ENCODE measurements at regions not wholly inside any gene's neighbourhood (a gene's known extent, or its start where the extent isn't known, plus 50 kb on each side); places are given as distances from the start of the nearest gene placed in this dataset.
"Not testable (repeated sequence)": the region's sequence is repeated elsewhere in the genome, so short reads cannot be mapped to it uniquely, and the experiment has no call there.

- not testable (repeated sequence) for TF ChIP-seq CTCF, POLR2AphosphoS5 (IDR thresholded peaks at IDR 0.05)
These were observed 90.6 kb upstream of the CAV2 start for GRCh38 chr7:116408831-116409453.
